Ramos (cell line): ENCODE measurements at regions not wholly inside any gene's neighbourhood (a gene's known extent, or its start where the extent isn't known, plus 50 kb on each side); places are given as distances from the start of the nearest gene placed in this dataset.

Experiments
- in situ Hi-C: fragments of 300-500 bp; cut with MboI; formaldehyde crosslinking; loops from one replicate; pipeline ENCODE4 v1.14.3; 2022; ENCODE audit warnings: low sequenced_read_pairs; ENCODE audit not compliant: unreplicated experiment

DNA sequence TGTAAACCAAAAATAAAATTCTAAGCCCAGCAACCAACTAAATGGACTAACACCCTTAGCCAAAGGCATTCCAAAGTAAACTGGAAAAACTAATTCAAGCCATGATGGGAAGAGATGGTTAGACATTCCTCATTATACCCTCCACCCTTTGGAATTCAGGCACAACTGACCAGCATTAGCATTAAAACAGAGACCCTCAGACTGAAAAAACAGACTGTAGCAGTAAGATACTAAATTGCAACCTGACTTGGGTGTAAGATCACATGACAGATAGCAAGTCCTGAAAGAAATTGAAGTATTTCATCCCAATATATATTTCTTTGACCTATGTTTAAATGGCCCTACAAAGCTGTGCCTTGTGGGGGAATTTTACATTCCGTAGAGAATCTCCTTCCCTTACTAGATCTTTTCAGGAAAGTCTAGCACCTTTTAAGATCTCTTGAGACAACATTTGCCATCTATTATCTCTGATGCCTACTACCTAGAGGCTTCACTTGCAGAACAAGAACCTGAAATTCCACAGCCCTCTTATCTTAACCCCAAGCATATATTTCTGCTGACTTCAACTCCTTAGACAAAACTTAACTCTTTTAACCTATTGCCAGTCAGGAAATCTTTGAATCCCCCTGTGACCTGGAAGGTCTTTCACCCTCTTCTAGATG is 750.2 kb upstream of the IGFBP3 start:
- in situ Hi-C loops: no loop called here

DNA sequence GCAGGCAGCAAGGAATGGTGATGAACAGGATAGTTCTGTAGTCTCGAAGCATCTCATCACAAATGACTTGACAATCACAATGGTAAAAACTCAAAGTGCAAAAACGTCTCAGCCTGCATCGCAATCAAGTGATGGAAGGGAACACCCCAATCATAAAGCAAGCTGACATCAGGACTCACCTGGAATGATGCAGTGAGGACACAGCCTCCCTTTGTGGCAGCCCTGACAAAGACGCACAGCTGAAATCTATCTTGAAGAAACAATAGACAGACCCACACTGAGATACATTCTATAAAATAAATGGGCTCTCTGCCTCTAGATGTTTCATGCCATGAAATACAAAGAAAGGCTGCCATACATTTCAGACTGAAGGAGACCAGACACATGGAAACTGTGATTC is 748.0 kb upstream of the IGFBP3 start:
- in situ Hi-C loops: no loop called here

DNA sequence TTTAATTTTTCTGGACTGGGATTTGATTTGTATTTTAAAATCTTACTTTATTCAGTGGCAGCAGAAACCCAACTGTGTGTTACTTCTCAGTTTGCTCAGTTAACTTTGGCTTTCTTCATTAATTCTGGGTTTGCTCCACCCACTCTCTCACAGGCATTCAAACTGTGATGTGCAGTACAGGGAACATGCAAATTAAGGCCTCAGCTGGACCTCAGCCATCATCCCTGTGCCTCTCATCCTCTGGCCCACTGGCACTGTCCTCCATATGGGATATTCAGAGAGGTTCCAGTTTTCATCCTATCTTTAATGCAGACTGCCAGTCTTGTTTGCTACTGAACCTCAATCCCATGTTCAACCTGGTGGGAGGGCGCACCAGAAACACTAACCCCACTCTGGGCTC is 743.4 kb upstream of the IGFBP3 start:
- in situ Hi-C loops: no loop called here

DNA sequence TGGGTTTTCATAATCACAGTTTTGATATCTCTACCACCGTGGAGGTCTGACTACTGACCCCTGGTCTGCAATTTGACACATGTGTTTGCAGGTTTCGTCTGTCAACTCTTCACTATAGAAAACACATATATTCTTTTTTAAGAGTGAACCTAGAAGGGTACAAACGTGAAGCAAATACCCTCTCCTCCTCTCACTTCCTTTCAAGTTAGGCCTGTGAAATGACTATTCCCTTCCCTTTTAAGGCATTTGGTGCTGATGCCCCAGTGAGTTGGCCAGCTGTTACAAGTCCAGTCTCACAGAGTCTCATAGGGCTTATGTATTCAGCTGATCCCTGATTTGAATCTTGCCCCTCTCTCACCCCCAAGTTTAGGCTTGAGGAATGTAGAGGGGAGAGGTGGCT is 742.0 kb upstream of the IGFBP3 start:
- in situ Hi-C loops: no loop called here

DNA sequence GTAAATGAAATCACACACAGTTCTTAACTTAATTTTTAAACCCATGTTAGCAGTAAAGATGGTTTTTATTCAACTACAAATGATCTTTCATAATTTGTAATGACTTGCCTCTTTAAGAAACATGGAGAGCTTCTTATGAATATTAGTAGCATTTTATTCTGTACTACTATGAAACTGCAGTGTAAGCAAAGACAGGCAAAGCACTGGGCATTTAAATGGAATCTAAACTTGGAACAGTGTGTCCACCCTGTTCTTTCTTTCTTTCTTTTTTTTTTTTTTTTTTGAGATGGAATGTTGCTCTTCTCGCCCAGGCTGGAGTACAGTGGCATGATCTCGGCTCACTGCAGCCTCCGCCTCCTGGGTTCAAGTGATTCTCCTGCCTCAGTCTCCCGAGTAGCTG is 740.4 kb upstream of the IGFBP3 start:
- in situ Hi-C loops: no loop called here

DNA sequence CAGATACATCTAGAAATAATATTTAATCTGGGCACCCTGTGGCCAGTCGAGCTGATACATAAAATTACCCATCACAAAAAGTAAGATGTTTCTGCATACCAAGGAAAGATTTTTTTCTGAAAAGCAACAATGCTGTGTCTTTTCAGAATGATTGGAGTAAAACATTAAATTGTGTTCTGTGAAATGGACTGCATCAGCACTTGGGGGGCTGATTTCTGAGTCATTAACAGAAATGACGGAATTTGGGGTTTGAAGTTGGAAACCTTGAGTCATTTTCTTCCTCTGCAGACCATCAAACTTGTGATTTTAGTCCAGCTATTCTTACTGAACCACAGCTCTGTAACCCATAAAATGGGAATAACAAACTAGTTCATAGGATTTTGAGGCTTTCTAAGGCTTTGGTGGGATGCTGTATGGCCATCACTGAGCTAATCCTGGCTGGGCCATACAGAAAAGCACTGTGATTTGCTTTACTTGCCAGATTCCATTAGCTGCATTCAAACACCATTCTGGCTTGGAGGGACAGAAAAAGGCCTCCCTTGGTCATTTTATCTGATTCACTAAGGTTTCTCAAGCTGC is 739.4 kb upstream of the IGFBP3 start:
- in situ Hi-C loops: no loop called here

DNA sequence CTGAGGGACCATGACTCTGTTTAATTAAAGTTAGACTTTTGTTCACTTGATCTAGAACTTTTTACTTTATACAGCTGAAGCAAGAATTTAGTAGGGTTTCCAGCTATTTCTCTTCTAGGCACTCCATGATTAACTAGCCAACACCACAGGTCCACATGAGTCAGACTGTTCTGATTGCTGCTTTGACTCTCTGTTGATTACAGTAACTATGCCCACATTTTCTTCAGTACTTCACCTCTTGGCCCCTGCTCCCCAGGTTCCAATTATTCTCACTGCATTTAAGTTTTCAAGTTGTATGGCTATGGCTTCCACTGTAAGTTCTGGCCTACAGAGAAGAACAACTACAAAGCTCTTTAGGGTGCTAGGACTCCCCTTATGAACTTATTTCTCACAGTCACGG is 737.2 kb upstream of the IGFBP3 start:
- in situ Hi-C loops: no loop called here

DNA sequence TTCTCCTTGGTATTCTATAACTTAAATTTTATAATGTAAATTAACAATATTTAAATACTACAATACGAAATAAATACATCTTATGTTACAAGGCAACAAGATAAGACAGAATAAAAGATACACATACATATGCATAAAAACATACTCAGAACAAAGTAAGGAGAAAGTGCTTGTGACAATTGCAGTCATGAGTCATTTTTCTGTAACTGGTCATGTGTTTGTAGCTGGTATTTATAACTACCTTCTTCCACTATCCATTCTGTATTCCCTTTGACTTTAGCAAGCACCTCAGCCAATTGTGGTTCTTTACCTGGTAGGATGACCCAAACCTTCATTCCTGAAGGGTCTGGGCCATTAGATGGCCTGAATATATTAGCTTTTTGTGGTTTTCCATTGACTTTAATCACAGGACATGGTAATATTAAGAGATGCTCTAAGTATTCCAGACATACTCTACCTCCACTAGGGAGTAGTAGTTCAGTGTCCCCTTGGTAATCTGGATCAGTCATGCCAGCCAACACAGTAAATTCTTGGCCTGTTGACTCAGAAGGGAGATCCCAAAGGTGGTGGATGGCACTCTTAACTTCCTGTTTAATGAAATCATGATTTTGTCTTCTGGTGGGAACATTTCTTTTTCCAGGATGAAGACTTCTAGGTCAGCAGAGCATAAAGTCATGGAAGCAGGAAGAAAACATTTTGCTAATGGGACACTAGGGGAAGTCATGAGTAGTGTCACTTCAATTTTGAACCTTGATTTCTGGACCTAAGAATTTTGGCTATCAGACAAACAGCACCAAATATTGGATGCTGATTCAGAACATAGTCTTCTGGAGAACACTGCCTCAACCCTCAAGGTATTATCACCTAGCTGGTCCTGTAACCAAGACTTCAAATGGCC is 733.7 kb upstream of the IGFBP3 start:
- in situ Hi-C loops: no loop called here

DNA sequence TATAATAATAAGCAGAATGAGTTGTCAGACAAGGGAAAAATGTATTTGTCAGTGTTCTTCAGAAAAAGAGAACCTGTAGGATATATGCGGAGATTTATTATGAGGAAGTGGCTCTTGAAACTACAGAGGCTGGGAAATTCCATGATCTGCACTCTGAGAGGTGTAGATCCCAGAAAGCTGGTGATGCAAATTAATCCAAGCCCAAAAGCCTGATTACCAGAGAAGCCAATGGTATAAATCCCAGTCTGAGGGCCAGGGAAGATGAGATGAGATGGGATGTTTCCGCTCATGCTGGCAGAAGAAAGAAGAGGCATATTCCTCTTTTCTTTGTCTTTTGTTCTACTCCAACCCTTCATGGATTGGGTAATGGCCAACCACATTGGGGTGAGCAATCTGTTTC is 732.8 kb upstream of the IGFBP3 start:
- in situ Hi-C loops: no loop called here

DNA sequence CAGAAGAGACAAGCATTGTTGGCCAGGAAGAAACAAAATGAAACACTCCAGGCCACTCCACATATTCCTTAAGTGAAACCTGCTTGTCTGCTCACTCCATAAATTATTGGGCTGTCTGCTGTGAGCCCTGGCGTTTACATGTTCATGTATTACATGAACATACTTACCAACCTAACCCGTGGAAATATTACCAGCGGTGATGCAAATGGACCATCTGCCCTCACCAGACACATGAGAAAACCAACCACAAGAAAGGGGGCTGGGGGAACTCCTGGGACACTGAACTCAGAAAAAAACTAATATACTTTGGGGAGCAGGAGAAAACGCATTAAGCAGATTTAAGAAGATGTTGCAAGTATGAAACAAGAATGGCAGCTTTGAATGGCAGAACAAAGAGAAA is 731.2 kb upstream of the IGFBP3 start:
- in situ Hi-C loops: no loop called here

DNA sequence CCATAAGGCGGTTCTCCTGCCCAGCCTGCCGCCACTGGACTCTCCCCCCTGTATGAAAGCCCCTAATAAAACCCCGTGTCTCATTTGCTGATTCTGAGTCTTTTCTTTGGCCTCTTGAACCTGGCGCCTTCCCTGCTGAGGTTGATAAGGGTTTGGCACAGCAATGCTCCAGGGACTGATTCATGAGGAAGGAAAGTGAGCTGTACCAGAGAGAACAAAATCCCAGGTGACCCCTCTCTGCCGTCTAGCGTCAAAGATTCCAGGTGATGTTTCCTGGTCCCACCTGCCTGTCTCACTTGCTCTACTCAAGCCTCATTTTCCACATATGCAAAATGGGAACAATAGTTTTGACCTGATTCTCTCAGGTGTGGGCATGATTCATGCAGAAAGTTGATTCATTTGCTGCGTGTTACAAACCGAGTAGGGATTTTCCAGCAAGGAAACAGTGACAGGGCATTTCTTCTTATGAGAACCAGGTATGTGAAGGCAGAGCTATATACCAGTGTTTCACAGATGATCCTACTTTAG is 730.6 kb upstream of the IGFBP3 start:
- in situ Hi-C loops: no loop called here

DNA sequence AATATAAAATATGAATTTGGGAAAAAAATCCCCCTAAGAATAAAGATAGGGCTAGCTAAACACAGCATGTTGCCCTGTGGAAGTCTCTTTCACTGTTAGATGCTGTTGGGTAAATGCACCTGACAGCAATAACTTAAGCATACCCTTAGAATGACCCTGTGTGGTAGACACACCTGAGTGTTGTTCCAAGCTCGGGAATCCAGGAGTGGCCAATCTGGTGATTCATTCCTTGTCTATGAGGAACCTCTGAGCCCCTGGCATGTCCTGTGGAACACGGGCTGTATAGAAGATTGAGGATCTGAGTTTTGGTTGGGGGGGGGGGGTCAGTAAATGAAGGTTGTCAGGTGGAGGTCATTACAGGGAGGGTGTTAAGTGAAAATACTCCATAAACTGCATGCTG is 730.0 kb upstream of the IGFBP3 start:
- in situ Hi-C loops: no loop called here

DNA sequence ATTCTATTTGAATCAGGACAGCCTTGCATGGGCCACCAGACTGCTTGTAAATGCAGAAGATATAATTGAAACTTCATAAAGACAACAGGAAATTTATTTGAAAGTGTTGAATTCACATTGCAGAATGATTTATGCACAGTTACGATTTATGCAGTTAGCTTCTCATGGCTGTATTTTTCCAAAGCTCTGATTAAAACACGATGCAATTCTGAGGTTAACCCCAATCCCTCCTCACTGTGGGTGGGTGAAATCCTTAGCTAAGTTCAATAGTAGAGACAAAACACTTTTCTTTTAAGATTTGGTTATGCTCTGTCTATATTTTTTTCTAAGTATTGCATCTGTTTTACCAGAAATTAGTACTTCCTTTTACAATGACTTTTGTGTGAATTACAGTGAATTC is 728.8 kb upstream of the IGFBP3 start:
- in situ Hi-C loops: no loop called here

DNA sequence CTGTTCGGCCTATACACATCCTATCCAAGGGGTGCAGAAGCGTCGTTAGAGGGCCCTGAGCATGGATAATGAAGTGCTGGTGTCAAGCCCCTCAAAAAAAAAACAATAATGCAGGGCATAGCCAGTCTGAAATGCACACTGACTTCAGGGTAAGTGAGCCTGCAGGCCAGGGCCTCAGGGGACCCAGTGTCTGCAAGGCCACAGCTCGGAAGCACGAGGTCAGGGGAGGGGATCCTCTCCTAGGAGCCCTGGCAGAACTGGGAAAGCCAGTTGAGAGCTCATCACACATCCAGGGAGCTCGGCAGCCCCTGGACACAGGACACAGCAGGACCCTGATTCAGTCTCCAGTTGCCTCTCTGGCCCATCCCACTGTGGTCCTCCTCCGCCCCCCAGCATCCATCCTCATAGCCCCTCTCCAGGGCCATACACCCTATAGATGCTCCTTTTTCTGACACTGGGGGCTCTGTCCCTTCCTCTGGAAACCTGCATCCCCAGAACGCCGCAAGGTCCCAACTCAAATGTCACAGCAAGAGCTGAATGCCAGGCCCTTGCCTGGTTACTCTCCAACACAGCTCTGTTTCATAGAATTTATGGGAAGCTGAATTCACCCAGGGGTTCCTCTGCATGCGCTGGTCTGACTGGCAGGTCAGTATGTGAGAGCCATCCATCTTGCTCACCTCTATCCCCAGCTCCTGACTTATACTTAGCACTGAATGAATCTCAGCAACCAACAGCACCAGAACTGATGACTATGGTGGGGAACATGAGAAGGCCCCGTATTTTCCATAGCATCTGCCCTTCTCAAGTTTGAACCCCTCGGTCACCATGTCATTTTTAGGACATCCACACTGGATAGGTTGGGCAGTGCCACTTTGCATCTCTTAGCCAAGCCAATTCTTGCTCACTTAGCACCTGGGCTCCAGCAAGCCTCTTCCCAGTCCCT is 717.0 kb upstream of the IGFBP3 start:
- in situ Hi-C loops: no loop called here

DNA sequence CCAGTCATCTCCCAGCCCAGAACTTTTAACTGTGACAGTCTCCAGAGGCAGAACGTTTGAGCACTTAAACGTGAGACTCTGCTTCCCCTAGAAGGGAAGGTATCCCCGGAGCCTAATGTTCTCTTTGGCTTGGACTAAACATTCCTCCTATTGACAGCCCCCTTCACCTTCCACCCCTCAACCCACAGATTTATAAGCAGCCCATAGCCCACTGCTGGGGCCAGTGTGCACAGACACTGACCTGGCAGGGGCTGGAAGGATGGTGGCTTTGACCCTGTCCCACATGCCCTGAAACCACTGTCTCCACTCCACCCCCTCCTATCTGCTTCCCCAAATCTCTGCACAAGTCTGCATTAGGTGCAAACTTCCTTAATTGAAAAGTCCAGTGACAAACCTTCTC is 715.0 kb upstream of the IGFBP3 start:
- in situ Hi-C loops: no loop called here

DNA sequence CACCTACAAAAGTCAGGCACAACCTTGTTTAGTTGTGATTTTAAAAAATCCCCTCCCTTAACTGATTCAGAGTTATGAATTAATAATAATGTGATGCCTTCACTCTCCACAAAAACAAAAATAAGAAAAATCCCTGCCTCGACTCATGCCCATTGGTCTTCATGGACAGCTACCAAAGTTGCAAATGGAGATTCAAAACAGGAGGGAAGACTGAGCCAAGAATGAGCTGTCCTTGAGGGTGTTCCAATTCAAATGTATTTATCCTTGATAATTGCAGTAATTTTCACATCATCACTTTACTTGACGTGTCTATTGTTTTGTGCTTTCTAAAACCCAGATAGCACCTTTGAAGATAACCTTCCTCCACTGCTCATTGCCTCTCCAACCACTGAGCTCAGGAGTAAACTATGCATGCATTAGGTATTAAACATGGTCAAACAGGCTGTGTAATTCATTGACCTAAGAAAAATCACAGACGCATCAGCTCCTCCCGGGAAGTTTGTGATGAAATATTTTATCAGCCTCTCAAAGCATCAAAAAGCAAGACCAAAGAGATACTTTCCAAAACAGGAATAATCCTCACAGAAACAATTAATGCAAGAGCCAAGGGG is 712.7 kb upstream of the IGFBP3 start:
- in situ Hi-C loops: no loop called here

DNA sequence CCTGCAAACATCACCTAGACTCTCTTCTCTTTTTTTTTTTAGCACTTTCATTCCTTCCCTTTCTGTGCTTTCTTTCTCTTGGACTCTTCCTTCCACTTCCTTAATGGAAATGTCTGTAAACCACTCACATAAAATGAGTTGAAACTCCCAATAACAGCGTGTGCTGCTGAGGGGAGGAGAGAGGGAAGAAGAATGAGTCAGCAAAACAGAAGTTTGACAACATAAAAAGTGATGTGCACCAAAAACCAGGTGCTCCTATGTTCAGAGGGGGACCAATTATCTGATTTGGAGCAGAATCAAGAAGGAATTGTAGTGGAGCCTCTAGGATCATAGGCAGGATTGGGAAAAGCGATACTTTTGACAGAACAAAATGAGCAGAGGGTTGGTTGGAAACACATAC is 712.1 kb upstream of the IGFBP3 start:
- in situ Hi-C loops: no loop called here

DNA sequence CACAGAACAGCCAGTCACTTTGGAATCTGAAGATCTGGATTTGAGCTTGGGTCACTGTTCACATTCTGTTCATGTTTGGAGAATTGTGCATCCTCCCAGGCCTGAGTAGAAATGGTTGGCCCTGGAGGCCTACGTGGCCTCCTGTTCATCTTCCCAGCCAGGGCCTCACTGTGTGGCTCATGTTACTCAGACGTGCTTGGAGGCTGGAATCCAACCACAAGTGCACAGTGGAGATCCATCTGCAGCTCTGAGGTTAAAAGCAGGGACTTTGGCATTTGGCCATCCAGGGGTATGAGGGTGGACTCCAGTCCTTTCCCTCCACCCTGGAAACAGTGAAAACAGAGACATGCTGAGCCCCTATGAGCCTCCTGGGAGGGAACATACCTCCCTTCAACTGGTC is 709.0 kb upstream of the IGFBP3 start:
- in situ Hi-C loops: no loop called here

DNA sequence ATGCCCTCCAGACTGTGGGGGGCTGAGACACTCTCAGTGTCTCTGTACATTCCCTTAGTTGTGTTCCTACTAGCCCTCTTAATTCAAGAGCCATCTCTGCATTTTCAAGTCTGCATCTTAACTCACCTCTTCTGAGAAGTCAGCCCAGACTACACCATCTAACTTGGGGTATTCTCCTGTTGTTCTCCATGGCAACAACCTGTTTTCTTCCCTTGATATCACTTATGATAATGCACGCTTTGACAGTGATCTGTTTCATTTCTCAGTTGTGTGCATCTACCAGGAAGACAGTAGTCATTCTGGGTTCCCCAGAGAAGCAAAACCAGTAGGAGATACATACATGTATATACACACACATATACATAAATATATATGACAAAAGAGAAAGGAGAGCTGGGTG is 707.3 kb upstream of the IGFBP3 start:
- in situ Hi-C loops: no loop called here
